Right ventricle myocardium inferior (tissue), 1 donor: ENCODE measurements at regions not wholly inside any gene's neighbourhood (a gene's known extent, or its start where the extent isn't known, plus 50 kb on each side); places are given as distances from the start of the nearest gene placed in this dataset.
"Not testable (repeated sequence)": the region's sequence is repeated elsewhere in the genome, so short reads cannot be mapped to it uniquely, and the experiment has no call there.

Source experiments
- ATAC-seq: fragments of 200-7000 bp; cut with Tn5 transposase; one replicate; pipeline ENCODE4 v1.9.1; 2020; ENCODE audit warnings: mild to moderate bottlenecking, moderate library complexity
- DNase-seq: peaks from one replicate; pipeline ENCODE4 v3.0.0; 2021; ENCODE audit errors: missing footprints
- intact Hi-C: fragments of 100-400 bp; cut with DNase I; formaldehyde crosslinking; loops from one replicate; pipeline ENCODE4 v1.11.0; 2022
- donor health status: DM: no; HTN: yes; CAD: no; lungs with severe emphysema.

DNA sequence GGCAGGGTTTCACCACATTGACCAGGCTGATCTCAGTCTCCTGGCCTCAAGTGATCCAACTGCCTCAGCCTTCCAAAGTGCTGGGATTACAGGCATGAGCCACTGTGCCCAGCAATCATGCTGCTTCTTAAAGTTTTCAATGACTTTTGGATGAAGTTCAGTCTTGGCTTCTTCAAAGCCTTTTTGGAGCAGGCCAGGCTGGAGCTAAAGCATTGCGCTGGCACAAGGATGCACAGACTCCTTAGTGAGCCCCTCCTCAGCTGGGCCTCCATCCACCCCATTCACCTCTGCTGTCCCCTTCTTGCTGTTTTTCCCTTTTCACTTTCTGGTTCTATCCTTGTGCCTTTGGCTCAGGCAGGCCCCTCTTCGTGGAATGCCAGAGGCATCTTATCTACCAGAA lies 638.6 kb downstream of the TYW1 start:
- no peak for DNase-seq
- ATAC-seq, result no peak
- intact Hi-C loops, result no loop called here

DNA sequence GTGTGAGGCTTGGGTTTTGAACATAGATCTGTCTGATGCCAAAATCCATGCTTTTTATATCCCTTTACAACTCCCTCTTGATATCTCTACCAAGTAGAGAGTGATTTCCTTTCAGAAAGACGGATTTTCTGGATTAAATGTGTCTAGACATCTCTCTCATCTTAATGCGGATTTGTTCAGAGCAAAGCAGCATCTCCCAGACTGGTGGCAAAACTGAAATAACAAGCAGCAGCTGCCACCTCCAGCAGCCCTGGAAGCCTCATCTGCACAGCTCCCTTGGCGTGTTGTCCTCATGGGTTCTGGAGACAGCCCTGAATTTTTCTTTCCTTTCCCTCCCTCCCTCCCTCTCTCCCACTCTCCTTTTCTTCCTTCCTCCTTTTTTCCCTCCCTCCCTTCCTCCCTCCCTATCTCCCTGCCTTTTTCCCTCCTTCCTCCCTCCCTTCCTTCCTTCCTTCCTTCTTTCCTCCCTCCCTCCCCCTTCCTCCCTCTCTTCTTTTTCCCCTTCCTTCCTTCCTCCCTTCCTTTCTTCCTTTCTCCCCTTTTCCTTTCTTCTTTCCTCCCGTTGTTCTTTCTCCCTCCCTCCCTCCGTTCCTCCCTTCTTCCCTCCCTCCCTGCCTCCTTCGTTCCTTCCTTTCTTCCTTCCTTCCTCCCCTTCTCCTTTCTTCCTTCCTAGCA lies 639.9 kb downstream of the TYW1 start:
- ATAC-seq (no peak), DNase-seq (no peak)
- intact Hi-C loops, result no loop called here

DNA sequence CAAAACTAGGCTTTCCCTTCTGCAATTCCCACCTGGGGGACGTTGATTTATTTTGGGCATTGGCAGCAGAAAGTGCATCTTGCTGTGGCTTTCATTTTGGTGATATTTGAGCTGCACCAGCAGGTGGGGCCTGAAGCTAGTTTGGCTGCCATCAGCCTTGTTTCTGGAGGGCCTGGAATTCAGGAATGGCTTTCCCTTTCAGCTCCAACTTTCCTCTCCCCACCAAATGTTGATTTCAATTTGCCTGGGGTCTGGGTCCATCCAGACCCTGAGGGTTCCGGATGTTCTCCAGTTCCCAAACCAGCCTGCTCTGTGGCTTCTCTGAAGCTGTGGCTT lies 640.4 kb downstream of the TYW1 start:
- intact Hi-C loops, result no loop called here
- ATAC-seq, result no peak
- no peak for DNase-seq

DNA sequence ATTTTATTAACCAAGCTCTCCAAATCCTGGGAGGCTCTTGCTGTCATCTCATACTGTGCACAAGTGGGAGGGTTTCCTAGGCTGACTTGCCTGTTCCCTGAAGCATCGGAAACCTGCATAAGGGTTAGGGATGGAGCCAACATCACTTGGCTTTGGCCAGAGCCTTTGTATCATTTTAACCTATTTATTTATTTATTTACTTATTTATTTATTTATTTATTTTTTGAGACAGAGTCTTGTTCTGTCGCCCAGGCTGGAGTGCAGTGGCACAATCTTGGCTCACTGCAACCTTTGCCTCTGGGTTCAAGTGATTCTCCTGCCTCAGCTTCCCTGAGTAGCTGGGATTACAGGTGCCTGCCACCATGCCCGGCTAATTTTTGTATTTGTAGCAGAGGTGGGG lies 645.9 kb downstream of the TYW1 start:
- DNase-seq, intact Hi-C loops, ATAC-seq: not testable (repeated sequence)

DNA sequence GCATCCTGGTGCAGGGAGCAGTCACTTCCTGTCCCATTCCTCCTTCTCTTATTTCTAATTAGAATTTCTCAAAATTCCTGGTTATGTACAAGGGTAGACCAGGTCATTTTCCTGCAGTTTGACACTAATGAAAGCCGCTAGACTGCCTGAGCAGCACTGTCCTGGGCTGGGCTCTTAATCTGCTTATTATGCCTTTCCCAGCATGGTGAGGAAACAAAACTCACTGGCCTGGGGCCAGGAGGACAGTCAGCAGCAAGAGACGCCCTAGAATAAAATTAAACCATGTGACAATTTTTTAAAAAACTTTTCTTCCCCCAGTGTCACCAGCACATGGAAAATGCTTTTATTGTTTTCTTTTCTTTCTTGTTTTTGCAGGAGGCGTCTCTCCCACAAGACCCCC lies 647.5 kb downstream of the TYW1 start:
- intact Hi-C loops, result no loop called here
- DNase-seq (no peak), ATAC-seq (no peak)

DNA sequence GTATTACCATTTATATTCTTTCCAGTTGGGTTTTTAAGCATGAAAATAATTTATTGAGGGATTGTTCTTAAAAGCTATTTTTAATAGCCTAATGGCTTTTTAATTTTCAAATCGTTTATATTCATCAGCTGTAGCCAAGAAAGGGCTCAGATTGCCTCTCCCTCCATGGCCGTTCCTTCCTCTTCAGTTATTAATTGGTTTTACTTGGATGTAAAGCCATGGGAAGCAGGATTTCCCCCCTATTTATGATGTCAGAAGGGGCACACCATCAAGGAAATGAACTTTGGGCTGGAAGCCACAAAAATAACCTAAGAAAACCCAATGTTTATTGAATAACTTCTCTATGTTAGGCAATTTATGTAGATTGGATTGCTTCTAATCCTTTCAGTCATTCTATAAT lies 656.3 kb downstream of the TYW1 start:
- ATAC-seq (no peak), DNase-seq (no peak)
- intact Hi-C loops, result no loop called here

DNA sequence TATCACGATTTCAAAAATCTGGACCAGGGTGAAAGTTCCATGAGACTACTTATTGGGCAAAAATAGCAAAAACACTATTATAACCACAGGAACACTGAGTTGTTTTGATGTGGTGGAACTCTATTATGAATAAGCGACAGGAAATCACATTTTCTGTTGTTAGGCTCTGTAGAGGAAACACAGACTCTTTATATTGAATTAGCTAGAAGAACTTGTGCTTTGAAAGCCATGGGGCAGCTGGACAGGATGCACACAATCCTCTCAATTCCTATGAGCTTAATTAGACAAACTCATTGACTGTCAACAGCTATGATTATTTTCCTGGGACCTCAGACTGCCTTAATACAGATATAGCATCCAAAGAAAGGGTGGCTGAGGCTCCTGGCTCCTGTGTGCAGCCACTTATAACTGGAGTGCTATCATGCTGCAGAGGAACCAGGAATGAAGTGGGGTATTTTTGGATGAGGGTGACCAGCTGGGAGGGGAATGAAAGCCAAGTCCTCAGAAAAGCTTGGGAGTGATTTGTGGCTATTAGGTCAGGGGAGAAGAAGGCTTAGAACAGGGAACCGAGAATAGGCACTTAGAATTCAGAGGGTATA lies 657.3 kb downstream of the TYW1 start:
- intact Hi-C loops, result no loop called here
- DNase-seq (no peak), ATAC-seq (peak; percentile 91)

DNA sequence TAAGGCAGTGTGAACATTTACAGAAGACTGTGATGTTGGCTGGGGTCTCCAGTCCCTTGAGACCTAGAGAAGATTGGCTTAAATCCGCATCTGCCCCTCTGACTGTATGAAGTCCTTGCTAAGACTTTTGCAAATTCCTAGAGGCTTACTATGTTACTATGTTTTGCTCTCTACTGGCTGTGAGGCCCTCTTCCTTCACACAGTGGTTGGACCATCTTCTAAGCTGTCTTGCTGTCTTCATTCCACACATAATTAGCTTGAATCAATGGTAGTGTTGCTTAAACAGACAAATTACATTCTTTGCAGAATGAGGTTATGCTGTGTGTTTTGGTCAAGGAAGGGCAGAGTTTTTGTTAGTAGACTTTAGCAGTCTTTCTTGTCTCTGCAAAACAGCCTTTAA lies 658.0 kb downstream of the TYW1 start:
- ATAC-seq (no peak), DNase-seq (no peak)
- intact Hi-C loops, result no loop called here

DNA sequence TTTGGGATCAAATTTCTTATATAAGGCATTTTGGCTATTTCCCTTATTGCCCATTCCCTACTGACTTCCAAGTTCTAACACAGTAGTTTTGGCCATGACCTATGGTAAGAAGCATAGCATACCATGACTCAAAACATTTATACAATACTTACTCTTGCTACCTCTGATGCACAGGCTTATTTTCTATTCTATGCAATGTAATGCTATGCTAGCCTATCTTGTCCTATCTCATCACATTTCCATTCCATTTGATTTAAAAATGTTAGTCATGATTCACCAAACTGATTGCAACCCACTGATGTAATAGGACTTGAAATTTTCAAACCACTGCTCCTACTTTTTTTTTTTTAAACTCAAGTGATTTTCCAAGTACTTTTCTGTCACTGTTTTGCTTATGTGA lies 658.5 kb downstream of the TYW1 start:
- DNase-seq, result no peak
- ATAC-seq, result no peak
- intact Hi-C loops, result no loop called here

DNA sequence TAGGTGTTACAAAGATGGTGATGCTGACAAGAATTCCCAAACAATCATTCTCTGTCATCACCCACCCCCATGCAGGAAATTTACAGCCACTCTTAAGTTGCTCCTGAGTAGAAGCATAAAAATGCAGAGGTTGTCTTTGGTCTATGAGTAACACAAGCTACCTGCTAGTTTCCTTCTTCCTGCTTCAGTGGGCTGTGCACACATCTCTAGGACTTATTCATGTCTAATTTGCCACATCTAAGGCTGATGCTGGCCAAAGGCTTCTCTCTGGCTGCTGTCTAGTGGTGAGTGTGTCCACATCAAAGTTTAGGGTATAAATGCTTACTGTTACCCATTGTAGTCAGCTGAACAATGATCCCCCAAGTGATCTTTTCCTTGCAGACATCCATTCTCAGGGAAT lies 662.5 kb downstream of the TYW1 start:
- no peak for ATAC-seq

DNA sequence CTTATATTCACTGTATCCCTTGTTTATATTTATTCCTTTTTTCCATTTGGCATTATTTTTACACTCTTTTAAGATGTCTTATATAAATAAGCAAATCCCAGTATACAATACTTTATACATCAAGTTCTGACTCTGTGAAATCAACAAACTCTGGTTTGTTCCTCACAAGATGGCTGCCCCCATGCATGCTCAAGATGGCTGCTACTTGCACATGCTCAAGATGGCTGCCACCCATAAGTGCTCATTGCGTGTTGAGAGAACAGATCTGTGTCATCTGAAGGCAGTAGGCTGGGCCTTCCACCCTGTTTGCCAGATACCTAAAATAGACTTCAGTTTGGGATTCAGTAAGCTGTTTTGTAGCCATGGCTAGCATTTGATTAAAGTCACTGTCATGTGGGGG lies 666.2 kb downstream of the TYW1 start:
- no peak for DNase-seq
- no peak for ATAC-seq
- intact Hi-C loops, result no loop called here

More for the DNA sequence above, 662.5 kb downstream of the TYW1 start:
- intact Hi-C loops, result no loop called here
- DNase-seq, result no peak

DNA sequence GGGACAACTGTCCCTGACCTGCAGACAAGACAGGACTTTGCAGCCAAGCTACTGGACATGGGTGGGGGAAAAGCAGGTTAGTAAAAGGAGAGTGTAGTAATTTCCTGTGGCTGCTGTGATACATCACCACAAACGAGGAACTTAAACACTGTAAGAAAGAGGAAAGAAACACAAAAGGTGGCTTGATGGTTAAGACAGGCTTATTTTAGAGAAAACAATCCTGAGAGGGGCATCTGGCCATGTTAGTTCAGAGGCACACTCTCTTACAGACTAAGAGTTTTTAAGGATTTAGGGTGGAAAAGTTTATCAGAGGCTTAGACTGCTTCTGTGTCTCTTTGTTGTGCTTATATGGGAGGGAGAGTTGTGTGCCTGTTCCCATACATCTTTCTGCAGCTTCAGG lies 667.0 kb downstream of the TYW1 start:
- no peak for ATAC-seq

DNA sequence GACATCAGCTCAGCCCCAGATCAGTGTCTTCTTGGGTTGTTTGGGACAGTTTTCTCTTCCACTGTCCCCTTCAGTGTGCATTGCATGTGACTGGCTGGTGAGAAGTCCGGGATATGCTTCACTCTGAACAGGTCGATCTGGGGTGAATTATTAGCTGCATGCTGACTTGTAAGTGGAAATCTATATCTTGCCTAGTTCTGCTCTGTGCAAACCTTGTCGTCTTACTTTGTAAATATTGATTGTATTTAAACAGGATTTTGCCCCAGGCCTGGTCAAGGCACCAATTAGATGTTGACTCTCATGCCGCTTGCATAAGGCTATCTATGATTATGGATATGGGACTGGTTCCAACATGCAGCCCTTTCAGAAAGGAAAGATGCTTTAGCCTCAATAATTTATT lies 669.7 kb downstream of the TYW1 start:
- DNase-seq, intact Hi-C loops, ATAC-seq: not testable (repeated sequence)

More for the DNA sequence above, 667.0 kb downstream of the TYW1 start:
- no peak for DNase-seq
- intact Hi-C loops, result no loop called here

DNA sequence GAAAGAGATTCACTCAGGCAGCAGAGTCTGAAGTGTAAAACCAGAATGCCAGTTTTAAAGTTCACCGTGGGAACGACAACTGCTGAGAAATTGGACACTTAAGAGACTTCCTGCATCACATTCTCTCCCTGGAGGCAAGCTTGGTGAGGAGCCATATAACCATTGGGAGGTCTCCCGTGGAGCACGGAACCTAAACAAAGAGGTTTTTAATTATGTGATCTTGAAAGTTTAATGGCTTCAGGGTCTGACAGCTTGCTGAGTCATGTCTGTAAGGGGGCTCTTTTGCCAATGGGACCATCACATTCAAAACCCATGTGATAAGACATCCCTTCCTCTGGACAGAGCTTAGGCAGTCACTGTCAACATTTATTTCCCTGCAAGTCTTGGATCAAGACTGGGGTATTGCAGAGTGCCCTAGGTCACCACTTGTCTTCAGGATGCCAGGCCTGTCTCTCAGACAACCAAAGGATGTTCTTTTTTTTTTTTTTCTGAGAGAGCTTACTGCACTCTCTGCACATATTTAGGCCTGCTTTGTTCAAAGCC lies 674.4 kb downstream of the TYW1 start:
- intact Hi-C loops, result no loop called here
- ATAC-seq (no peak), DNase-seq (no peak)

DNA sequence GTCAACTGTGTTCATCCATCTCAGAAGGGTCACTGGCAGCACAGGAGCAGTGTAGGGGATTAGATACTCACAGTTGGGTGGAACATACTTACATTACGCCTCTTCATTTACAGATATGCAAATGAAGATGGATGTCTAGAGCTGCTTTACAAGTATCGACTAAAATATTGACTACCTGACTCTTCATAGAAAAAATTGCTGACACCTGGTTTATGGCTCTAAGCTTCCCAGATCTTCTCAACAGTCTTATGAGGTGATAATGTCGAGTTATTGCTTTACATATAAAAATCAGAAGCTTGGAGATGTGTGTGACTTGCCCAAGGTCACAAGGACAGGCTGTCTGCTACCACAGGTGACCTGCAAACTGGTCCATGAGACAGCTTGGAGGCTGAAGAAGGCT lies 677.2 kb downstream of the TYW1 start:
- intact Hi-C loops, result no loop called here
- DNase-seq (no peak), ATAC-seq (no peak)

DNA sequence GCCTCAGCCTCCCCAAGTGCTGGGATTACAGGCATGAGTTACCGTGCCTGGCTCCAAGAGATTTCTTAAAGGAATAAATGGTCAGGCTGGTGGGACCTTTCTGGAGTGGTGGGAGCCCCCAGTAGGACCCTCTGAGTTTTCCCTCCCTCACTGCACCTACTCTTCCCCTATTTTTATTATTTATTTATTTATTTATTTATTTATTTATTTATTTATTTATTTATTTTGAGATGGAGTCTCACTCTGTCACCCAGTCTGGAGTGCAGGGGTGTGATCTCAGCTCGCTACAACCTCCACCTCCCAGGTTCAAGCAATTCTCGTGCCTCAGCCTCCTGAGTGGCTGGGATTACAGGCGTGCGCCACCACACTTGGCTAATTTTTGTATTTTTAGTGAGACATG lies 678.2 kb downstream of the TYW1 start:
- intact Hi-C loops, ATAC-seq, DNase-seq: not testable (repeated sequence)

DNA sequence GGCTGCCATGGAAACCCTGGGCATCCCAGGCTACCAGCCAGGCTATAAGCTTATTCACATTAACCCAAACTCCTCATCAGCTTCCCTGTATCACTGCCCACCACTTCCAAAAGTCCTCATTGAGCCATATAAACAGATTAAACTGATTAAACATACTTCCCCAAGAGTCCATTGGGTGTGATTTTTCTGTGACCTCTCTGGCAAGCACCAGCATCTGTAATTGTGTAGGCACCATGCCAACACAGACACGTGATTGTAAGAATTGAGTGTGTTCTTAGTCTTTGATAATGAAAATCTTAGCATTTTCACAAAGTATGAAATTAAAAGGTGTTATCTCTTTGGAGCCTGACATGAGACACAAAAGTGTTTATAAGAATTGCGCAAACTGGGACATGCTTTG lies 679.3 kb downstream of the TYW1 start:
- no peak for DNase-seq
- intact Hi-C loops, result no loop called here
- no peak for ATAC-seq

DNA sequence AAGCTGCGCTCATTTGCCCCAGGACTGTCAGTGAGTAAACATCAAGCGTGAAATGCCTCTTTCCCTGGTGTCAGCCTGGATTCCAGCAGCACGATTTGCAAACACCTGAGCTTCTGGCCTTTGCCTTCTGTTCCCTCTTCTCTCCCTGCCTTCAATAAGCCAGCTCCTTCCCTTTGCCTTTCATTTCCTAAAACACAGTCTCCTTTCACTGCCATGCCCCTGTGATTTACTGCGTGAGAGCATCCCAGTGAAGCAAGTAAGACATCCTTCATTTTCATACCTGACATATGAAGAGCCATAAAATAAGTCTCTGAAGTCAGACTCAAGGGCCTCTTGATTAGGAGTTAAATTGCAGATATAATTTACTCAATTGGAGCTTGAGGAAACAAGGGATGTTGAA lies 681.8 kb downstream of the TYW1 start:
- ATAC-seq (no peak), DNase-seq (no peak)
- intact Hi-C loops, result no loop called here

DNA sequence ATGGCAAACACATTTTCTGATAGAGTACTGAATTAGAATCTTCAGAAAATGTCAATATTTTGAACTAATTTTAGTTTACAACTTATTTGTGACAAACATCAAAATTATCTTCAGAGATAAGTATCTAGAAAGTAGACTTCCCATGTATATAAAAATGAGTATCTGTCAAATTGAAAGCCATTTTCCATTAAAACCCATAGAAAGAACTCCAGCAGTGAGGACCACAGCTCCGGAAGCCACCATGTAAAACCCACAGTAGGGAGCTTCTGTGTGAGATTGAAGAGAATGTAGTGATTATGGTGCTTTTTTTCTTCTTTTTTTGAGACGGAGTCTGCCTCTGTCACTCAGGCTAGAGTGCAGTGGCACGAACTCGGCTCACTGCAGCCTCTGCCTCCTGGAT lies 687.0 kb downstream of the TYW1 start:
- ATAC-seq (no peak), DNase-seq (no peak)
- intact Hi-C loops, result no loop called here

DNA sequence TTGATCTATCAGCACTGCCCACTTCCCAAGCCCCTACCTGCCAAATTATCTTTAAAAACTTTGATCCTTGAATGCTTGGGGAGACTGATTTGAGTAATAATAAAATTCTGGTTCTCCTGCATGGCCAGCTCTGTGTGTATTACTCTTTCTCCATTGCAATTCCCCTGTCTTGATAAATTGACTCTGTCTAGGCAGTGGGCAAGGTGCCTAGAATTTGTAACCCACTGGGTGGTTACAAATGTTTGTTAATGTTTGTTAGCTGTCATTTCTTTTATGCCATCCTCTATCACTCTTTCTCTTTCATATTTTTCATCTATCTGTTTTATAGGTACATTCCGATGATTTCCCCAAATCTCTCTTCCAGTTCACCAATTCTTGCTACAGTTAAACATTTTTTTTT lies 694.1 kb downstream of the TYW1 start:
- no peak for DNase-seq
- ATAC-seq, result no peak
- intact Hi-C loops, result no loop called here

DNA sequence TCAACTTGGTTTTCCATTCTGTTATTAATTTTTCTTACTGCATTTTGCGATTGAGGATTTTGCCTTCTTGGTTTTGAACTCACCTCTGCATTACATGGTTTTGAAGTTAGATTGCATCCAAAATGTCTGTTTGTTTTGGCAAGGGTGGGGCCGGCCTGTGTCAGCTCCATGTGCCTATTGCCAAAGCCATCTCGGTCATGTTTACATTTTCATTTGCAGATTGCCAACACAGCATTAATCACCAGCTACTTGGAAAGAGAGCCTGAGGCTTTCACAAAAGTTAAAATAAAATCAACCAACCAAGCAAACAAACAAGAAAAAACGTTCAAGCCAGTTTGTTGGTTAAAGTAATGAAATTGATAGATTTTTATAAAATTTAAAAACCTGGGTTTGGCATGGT lies 695.8 kb downstream of the TYW1 start:
- DNase-seq (no peak), ATAC-seq (no peak)
- intact Hi-C loops, result no loop called here
